WERI-Rb-1 (cell line): ENCODE measurements at regions not wholly inside any gene's neighbourhood (a gene's known extent, or its start where the extent isn't known, plus 50 kb on each side); places are given as distances from the start of the nearest gene placed in this dataset.

Experiments
- DNase-seq: peaks from one replicate; pipeline ENCODE4 v3.0.0-alpha.2; 2020
- H3K27ac ChIP-seq: fragments of 250-450 bp; sonication (Bioruptor Pico); 2 replicates; pipeline ENCODE4 v1.5.1; 2020; ENCODE audit warnings: mild to moderate bottlenecking, moderate library complexity
- H3K27me3 ChIP-seq: fragments of 250-450 bp; sonication (Bioruptor Pico); 2 replicates; pipeline ENCODE4 v1.5.1; 2021; ENCODE audit warnings: mild to moderate bottlenecking, low read depth, moderate library complexity; ENCODE audit not compliant: insufficient read depth, severe bottlenecking
- H3K36me3 ChIP-seq: fragments of 250-450 bp; sonication (Bioruptor Pico); 2 replicates; pipeline ENCODE4 v1.5.1; 2020; ENCODE audit warnings: mild to moderate bottlenecking, moderate library complexity
- H3K4me3 ChIP-seq: 2 replicates; pipeline ENCODE4 v1.5.1; 2011; ENCODE audit warnings: low read depth, mild to moderate bottlenecking, control low read depth, low read length
- H3K9me3 ChIP-seq: fragments of 250-450 bp; sonication (Bioruptor Pico); 2 replicates; pipeline ENCODE4 v1.5.1; 2021; ENCODE audit warnings: mild to moderate bottlenecking, moderate library complexity; ENCODE audit not compliant: severe bottlenecking
- CTCF ChIP-seq: IDR thresholded peaks from 2 replicates; pipeline ENCODE4 v1.5.1; 2011; ENCODE audit warnings: low read depth, mild to moderate bottlenecking, control low read depth, inconsistent platforms, low read length

- Histone ChIP-seq H3K36me3 (no peaks in the 10 kb centered on the region), H3K27ac (no peak overlapping the region), H3K9me3 (no peaks in the 10 kb centered on the region), H3K4me3 (no peak overlapping the region), H3K27me3 (no peaks in the 10 kb centered on the region)
- no peak for DNase-seq
- TF ChIP-seq CTCF = no peak
These were observed 211.9 kb upstream of the CLINT1 start for GRCh38 chr5:158070859-158071258.

DNA sequence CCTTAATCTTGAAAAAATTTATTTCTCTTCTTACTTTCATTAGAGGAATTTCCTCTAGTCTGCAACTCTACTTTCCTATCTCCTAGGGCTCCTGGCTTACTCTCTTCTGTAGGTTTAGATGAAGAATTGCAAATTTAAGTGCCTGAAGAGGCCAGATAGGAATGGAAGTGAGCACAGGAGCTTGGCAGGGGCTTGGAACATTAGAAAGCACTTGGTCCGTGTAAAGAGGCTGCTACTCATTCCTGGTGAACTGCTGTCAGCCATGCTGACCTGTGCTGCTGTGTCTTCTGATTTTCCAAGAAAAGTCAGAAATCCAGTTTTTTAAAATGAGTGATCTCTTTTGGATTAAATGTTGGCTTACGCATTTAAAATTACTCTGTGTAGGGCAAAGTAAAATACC lies 210.9 kb upstream of the CLINT1 start:
- DNase-seq = no peak
- no peaks in the 10 kb centered on the region for H3K9me3 ChIP-seq
- H3K27ac ChIP-seq = no peak overlapping the region
- no peaks in the 10 kb centered on the region for H3K36me3 ChIP-seq
- no peaks in the 10 kb centered on the region for H3K27me3 ChIP-seq
- TF ChIP-seq CTCF = no peak
- no peak overlapping the region for H3K4me3 ChIP-seq

GRCh38 chr5:158068964-158069363 lies 210.0 kb upstream of the CLINT1 start:
- TF ChIP-seq CTCF = no peak
- Histone ChIP-seq H3K36me3 (no peaks in the 10 kb centered on the region), H3K9me3 (no peaks in the 10 kb centered on the region), H3K27ac (no peak overlapping the region), H3K27me3 (no peaks in the 10 kb centered on the region), H3K4me3 (no peak overlapping the region)
- DNase-seq = no peak

DNA sequence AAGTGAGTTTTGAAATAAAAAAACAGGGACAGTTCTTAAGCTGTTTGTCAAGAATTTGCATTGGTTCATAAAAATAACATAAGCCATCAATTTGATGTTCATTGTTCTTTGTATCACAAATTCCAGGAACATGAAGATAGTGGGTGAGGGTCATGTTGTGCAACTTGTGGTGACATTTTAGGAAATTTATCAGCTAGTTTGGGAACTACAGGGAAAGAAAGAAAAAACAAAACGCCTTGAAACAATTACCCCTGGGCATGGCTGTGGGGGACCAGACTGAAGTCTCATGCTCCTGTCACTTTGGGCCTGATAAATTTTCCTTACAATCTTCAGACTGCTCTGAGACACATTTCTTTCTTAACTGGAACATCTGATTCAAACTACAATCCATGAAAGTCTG lies 207.1 kb upstream of the CLINT1 start:
- DNase-seq = no peak
- H3K4me3 ChIP-seq = no peak overlapping the region
- peaks cover 5% of the 10 kb centered on the region for H3K9me3 ChIP-seq
- H3K36me3 ChIP-seq = no peaks in the 10 kb centered on the region
- no peaks in the 10 kb centered on the region for H3K27me3 ChIP-seq
- H3K27ac ChIP-seq = no peak overlapping the region
- no peak for TF ChIP-seq CTCF

GRCh38 chr5:158064334-158065123 lies 205.6 kb upstream of the CLINT1 start:
- Histone ChIP-seq H3K36me3 (no peaks in the 10 kb centered on the region), H3K9me3 (peaks cover 5% of the 10 kb centered on the region), H3K27ac (no peak overlapping the region), H3K4me3 (no peak overlapping the region), H3K27me3 (no peaks in the 10 kb centered on the region)
- no peak for DNase-seq
- no peak for TF ChIP-seq CTCF

- Histone ChIP-seq H3K27me3 (no peaks in the 10 kb centered on the region), H3K4me3 (no peak overlapping the region), H3K27ac (no peak overlapping the region), H3K36me3 (no peaks in the 10 kb centered on the region), H3K9me3 (peaks cover 5% of the 10 kb centered on the region)
- DNase-seq = no peak
- TF ChIP-seq CTCF = no peak
These were observed 204.1 kb upstream of the CLINT1 start for GRCh38 chr5:158063052-158063451.
